GM21737 (cell line): ENCODE measurements at regions not wholly inside any gene's neighbourhood (a gene's known extent, or its start where the extent isn't known, plus 50 kb on each side); places are given as distances from the start of the nearest gene placed in this dataset.

ENCODE experiments used
- ATAC-seq: cut with Tn5 transposase; IDR thresholded peaks from one replicate; pipeline ENCODE4 v1.9.1; 2021; ENCODE audit warnings: mild to moderate bottlenecking, moderate library complexity; ENCODE audit not compliant: unreplicated experiment

DNA sequence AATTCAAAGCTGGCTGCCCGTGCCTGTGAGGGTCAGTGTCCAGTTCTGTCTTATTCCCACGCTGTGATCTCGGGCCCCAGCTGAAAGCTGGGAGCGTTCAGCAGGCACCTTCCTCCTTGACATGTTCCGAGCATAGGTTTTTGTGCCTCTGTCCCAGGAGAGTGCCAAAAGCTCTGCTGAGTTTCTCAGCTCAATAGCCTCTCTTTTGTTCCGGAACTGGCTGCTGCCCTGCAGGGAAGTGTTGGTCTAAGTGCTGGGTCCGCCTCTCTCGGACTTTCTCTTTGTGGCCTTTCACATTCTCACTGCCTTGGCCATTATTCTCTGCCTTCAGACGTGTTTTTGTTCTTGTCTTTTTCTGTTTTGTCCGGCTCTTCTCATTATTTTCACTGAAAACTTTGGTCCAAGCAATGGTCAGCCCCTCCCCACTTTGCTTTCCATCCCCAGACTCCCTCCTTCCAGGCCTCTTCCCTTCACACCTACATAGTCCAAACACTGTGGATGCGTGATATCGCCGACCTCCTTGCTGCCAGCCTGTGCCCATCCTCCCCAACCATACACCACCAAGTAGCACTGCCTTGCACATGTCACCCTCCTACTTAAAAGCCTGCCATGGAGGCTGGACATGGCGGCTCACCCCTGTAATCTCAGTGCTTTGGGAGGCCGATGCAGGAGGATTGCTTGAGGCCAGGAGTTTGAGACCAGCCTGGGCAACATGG, 233.8 kb downstream of the RHOU start:
- no peak for ATAC-seq

DNA sequence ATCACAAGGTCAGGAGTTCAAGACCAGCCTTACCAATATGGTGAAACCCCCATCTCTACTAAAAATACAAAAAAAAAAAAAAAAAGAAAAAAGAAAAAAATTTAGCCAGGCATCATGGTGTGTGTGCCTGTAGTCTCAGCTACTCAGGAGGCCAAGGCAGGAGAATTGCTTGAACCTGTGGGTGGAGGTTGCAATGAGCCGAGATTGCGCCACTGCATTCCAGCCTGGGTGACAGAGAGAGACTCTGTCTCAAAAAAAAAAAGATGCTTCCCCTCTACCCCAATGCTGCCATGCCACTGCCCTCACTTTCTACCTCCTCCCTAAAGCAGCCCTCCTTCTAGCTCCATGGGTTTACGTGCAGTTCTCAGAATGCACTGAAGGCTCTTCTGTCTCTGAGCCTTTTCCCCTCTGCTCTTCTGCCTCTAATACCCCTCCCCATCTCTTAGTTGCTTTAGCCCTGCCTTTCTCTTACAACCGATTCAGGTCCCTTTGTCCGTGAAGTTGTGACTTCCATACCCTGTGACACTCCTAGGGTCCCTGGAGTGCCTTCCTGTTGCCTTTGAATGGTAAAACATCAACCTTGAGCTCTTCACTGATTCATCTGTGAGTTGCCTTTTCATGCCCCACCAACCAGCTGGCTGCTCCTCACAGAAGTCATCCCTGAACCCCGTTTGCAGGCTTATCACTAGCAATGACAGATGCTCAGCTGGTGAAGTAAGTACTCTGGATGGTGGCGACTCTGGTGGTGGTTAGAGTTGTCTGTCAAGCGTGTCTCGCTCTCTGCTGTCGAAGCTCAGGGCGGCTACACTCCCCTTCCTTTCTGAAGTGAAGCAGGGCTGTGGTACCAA, 234.9 kb downstream of the RHOU start:
- ATAC-seq = no peak

DNA sequence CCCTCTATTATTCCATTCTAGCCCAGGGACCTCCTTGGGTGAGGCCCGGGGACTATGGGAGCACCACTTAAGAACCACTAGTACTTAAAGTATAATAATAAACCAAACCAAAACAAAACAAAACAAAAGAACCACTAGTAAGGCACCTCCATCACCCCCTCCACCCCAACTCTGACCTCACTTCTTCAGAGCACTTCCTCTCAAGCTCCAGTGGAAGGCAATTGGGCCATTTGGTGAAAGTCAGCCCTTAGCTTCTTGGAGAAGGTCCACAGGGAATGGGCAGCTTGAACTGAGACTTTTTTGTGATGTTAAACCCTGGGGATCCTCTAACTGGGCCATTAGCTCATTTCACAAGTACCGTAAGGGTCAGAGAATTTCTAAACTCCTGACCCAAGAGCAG, 237.3 kb downstream of the RHOU start:
- no peak for ATAC-seq

DNA sequence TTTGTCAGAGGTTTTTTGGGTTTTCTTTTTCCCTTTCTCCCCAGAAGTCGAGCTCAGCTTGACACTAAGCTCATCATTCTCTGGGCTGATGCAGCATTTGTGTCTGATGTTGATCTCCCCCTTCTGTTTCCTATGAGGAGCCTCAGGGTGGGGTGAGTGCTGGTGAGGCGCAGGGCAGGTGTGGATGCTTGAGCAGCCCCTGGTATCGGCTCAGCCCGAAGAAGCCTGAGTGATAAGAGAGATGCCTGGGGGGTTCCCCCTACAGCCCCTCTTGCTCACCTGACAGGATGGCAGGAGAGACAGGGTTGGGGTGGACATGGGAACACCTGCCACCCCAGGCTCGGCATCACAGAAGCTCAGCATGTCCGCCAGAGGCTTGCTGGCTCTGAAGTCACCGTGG, 239.0 kb downstream of the RHOU start:
- ATAC-seq = no peak

DNA sequence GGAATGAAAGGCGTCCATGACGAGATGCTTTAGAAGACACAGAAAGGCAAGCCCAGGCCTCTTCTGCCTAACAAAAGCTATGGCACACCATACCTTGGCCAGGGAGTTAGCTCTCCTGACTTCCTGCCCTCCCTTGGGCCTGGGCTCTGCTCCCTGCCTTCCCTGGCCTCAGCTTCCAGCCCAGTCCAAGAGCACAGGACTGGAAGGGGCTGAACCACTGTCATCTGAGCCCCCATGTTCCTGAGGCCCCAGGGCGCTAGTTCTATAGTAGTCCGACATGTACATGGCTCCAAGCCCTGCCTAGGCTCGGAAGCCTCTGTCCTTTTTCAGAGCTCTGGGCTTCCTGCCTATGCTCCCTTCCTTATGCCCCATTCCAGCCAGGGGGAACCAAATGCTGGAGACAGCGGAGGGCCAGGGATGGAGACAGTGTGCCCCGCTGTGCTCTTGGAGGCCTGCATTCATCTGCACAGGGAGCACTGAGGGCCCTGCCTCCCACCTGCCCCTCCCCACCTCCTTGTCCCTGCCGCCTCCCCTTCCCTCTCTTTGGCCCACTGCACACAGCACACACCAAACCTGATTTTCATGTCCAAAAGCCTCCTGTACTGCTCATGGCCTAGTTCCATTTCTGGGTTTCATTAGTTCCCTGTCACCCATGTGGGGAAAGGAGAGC, 240.1 kb downstream of the RHOU start:
- no peak for ATAC-seq

DNA sequence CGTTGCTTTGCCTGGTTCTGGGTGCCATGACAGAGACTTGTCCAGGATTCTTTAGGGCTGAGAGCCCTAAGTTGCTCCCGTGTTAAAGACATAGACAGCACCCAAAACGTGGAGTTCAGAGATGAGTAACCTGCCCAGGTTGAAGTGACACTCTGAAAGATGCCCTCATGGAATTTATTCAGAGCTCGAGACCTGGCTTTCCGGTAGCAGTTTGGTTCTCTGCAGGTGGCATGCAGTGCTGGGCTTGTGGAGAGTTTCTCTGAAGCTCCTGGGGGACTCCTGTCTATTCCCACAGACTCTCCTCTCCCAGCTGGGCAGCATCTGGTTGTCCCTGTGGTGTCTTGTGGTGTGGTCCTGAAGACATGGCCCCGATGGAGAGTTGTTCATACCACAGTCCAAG, 241.0 kb downstream of the RHOU start:
- no peak for ATAC-seq

DNA sequence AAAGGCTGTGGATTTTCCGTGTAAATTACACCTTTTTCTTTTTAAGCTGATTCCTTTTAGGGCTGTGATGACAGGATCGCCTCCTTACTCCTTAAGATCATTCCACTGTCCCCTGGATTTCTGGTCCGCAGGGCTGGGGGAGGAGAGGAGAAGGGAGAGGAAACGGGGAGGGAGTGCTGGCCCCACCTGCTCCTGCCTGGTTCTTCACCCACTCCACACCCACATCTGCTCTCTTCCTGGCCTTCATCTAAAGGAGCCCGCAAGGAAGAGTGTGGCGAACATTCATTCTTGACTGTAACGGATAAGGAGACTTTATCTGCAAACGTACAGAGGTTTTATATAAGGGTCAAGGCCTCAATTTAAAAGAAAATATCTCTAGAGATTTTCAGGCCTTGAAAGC, 242.0 kb downstream of the RHOU start:
- ATAC-seq = no peak

DNA sequence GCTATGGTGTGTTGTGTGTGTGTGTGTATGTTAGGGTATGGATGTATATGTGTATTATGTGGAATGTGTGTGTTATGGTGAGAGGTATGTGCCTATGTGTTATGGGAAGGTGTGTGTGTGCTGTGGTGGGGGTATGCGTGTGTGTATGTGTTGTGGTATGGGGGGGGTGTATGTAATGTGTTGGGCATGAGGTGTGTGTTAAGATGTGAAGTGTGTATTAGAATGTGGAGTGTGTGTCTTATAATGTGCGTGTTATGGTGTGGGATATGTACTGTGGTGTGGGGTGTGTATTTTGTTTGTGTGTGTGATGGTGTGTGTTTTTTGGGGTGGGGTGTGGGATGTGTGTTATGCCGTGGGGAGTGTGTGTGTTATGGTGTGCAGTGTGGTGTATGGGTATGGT, 242.5 kb downstream of the RHOU start:
- ATAC-seq = no peak

DNA sequence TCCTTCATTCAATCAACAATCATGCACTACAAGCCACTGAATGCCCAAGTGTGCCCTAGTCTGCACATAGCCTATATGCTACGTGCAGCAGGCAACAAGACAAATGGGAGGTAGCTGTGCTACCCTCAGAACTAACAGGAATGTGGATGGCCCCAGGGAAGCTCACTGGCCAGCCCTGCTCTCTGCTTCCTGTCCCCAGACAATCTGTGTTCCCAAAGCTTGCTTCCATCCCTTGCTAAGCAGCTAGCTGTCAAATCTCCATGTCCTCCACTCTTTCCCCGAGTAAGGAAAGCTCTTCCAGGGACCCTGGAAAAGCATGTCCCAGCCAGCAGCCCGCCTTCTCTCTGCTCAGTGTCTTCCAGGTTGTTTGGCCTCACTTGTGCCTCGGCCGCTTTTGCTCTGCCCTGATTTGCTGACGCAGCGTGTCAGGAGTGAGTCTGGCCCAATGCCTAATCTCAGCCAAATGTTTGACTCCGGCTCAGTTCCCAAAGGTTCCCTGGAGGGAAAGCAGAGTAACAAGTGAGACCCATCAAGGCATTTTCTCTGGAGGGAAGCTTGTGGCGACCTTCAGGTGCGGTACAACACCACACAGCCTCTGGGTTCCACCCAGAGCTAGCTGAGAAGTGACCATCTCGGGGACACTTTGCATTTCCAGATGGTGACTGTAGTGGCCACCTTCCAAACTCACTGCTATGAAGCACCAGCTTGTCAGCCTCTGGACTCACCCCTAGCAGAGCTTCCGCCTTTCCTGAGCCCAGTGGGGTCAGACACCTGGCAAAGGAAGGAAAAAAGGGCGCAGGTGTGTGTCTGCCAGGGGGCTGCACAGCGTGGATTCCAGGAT, 243.4 kb downstream of the RHOU start:
- no peak for ATAC-seq

DNA sequence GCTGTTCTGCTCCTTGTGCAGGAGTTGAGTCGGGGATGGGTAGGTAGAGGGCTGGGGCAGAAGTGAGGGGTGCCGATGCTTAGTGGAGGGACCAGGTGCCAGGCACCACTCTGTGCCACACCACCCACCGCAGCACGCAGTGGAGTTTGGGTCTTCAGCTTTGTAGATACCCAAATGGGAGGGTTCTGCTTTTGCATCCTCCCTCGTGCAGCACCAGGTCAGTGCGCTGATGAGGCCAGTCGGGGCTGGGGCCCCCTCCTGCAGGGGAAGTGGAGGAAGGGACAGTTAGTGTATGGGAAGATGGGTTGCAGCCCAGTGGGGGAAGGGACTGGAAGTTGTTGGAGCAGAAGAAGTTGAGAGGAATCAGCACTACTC, 244.0 kb downstream of the RHOU start:
- ATAC-seq = no peak

DNA sequence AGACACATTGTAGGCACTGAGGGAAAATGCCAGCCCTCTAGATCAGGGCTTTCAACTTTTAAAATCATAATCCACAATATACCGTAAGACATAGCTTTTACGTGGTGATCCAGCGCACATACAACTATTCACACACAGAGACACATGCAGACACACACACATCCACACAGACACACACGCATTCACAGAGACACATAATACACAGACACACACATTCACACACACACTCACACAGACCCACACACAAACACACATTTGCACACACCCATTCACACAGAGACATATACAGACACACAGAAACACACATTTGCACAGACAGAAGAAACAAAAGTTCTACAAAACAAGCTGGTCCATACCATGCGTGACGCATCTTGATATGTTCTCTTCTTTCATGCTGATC, 244.5 kb downstream of the RHOU start:
- no peak for ATAC-seq

DNA sequence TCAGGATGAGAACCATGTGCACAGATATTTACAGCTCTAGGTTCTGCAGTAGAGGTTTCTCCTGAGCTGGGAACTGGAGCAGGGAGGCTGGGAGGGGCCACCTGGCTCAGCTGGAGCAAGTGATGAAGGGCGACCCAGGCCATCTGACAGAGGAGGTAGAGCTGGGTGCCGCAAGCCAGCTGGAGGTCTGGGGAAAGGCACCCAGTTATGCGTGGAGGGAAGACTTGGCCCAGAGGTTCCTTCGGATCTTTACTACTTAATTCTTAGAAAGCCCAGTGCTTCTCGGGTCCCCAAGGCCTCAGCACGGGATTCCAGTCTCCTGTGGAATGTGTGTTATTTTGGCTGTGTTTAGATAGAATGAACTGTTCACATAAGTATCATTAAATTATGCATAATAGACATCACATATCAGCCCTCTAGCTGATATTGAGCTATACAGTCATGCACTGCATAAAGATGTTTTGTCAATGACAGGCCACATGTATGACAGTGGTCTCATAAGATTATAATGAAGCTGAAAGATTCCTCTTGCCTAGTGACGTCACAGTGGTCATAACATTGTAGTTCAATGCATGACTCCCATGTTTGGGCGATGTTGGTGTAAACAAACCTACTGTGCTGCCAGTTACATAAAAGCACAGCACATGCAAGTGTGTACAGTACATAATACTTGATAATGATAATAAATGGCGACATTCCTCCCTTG, 245.1 kb downstream of the RHOU start:
- ATAC-seq = no peak

DNA sequence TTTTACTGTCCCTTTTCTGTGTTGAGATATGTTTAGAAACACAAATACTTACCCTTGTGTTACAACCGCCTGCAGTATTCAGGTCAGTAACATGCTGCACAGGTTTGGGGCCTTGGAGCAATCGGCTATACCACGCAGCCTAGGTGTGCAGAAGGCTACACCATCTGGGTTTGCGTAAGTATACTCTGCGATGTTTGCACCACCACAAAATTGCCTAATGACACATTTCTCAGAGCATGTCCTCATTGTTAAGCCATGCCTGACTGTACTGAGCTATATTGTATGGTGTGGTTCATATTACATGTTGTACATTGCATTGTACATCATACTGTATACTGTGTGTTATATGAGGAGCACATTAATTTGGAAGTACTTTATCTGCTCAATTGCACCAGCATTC, 247.4 kb downstream of the RHOU start:
- ATAC-seq = no peak

DNA sequence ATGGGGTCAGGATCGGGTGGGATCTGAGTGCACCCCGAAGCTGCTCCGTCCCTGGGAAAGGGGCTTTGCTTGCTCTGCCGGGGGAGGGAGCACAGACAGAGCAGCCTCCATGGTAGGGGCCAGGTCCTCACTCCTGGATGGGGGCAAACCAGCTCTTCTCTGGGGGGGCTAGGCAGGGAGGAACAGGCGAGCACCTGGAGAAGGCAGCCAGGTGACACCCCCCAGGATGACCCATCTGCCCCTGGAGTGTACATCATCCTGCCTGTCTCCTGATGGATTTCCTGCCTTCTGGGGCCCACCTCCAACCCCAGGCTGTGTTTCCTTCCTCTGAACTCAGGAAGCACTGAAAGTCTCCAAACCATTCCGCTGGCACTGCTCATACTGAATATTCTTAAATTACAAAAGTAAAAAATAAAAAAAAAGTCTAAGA, 248.0 kb downstream of the RHOU start:
- ATAC-seq = no peak

DNA sequence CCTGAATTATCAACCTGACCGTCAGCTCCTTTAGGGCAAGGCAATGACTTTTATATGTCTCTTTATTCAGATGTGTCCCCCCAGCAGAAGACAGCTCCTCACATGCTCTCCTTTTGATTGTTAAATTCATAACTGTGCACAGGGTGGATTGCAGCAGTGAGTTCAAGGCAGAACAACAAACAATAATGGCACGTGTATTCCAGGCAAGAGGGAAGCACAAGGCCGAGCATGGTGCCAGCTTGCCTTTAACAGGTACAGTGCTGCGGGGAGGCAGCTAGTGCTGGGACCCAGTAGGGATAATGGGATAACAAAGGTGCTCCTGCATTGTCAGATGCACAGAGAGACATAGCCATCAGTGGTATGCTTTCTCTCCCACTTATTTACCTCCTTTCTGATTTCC, 248.4 kb downstream of the RHOU start:
- no peak for ATAC-seq

DNA sequence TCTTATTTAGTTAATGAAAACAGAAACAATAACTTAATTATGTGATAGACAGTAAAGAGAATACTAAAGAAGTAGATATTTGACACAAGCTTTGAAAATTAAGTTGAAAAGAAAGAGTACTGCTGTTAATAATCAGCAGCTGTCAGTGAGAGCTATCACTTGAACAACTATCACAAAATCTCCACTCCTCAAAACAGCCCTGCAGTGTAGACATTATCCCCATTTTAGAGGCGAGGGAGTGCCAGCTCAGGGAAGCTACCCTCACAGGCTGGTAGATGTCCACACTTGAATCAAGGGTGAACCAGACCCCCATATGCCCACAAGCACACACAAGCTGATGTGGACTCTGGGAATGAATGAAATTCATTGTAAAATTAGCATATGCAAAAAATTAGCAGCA, 248.8 kb downstream of the RHOU start:
- no peak for ATAC-seq

DNA sequence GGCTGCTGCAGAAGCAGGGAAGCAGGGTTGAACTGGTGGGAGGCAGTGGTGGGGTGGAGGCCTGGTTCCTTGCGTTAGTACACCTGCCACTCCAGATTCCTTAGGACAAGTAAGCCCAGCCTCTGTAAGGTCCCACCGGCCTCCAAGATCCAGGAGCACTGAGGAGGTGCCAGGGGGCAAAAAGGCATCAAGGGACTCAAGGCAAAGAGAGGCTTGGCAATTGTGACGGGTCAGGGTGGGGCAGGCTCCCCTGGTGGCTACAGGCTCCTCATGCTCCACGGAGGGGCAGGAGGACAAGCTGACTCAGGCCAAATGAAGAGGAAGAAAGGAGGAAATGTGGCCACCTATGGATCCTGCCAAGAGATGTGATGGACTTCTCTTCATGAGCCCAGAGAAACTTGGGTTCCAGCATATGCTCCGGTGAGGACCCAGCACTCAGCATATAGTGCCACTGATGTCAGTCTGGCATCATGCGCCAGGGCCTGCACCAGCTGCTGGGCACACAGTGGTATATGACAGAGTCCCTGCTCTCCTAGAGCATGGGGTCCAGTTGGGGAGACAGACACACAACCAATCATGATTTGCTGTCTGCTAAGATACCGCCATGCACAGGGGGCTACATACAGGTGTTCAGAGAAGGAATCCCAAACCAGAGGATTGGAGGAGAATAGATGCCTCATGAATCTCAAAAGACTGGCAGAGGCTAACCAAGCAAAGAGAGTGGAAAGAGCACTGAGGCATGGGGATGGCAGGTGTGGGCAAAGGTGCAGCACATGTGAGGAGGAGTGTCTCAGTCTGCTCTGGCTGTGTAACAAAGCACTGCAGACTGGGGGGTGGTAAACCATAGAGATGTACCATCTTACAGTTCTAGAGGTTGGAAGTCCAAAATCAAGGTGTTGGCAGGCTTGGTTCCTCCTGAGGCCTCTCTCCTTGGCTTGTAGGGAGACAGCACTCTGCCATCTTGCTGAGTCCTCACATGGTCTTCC, 249.7 kb downstream of the RHOU start:
- no peak for ATAC-seq

DNA sequence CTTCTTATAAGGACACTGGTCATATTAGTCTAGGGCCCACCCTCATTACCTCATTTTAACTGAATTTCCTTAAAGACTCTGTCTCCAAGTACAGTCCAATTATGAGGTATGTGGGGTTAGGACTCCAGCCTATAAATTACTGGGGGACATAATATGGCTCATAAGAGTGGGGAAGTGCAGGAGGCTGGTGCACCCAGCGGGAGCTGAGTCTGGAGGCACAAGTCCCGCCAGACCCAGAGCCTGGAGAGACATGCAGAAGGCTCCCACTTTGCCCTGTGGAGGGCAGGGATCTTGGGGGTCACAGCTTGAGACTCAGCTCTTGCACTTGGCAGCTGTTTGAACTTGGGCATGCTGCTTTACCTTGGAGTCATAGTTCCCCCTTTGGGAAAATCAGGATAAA, 250.4 kb downstream of the RHOU start:
- no peak for ATAC-seq
